GM21737 (cell line): ENCODE measurements at regions not wholly inside any gene's neighbourhood (a gene's known extent, or its start where the extent isn't known, plus 50 kb on each side); places are given as distances from the start of the nearest gene placed in this dataset.
"Not testable (repeated sequence)": the region's sequence is repeated elsewhere in the genome, so short reads cannot be mapped to it uniquely, and the experiment has no call there.

Experiments used
- ATAC-seq: cut with Tn5 transposase; IDR thresholded peaks from one replicate; pipeline ENCODE4 v1.9.1; 2021; ENCODE audit warnings: mild to moderate bottlenecking, moderate library complexity; ENCODE audit not compliant: unreplicated experiment

DNA sequence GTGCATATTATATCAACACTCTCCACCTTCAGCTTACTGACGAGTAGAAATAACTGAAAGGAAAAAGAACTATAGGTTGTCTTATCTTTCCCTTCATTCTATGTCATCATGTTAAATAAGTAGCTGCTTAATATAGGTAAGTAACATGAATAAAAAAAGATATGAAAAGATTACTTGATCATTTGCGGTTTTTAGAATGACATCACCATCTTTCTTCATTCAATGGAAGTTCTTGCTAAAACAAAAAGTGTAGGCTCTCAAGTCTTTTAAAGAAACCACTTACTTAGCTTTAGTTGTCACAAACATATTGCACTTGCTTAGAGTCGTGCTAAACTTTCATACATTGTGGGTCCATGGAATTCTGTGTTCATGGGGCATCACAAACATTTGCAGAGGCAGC lies 331.1 kb upstream of the DEPDC1 start:
- no peak for ATAC-seq

DNA sequence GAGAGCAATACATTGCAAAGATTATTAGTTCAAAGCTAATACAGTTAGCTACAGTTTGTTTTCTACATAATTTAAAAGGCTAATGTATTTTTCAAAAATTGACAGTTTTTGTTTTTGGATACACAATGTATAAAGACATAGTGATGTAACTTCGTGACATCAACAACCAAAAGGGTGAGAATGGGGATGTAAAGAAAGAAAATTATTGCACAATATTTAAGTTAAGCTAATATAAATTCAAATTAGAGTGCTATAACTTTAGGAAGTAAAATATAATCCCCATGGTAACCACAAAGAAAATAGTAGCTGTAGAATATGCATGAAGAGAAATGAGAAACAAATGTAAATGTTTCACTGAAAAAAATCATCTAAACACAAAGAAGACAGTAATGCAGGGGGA lies 334.4 kb upstream of the DEPDC1 start:
- ATAC-seq, result no peak

DNA sequence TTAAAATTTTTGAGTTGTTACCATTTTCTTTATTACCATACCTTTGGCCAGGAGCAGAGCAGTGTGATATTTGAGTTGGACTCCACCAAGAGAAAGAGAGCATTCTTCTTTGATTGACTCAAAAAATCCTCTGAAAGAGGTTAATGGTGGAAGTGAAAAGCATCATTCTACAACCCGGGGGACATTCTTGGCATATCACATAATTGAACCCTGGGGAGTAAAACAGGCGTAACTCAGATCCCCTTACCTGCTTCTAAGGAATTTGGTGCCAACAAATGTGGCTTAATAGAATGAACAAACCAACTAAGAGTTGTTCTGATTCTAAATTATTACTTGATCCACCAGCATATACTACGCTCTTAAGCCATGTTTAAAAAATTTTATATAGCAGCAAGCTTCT lies 351.1 kb upstream of the DEPDC1 start:
- ATAC-seq, result no peak

- ATAC-seq, result no peak
Observed at GRCh38 chr1:68868606-68869005, 371.7 kb upstream of the DEPDC1 start.

DNA sequence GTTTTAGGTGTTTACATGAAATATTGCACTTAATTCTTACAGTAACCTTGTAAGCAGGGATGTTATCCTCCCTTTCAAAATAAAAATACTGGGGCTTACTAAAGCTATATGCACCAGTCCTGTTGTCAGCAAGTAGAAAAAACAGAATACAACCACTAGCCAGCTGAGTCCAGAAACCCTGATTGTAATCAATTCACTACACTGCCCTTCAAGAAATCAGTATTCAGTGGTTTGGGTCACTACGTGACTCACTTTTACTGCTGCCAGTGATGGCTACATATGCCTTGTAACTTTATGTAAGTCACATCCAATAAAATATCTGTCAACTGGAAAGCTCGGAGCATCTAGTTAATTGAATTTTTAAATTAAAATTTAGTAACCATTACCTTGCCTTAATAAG lies 376.3 kb upstream of the DEPDC1 start:
- ATAC-seq, result no peak

DNA sequence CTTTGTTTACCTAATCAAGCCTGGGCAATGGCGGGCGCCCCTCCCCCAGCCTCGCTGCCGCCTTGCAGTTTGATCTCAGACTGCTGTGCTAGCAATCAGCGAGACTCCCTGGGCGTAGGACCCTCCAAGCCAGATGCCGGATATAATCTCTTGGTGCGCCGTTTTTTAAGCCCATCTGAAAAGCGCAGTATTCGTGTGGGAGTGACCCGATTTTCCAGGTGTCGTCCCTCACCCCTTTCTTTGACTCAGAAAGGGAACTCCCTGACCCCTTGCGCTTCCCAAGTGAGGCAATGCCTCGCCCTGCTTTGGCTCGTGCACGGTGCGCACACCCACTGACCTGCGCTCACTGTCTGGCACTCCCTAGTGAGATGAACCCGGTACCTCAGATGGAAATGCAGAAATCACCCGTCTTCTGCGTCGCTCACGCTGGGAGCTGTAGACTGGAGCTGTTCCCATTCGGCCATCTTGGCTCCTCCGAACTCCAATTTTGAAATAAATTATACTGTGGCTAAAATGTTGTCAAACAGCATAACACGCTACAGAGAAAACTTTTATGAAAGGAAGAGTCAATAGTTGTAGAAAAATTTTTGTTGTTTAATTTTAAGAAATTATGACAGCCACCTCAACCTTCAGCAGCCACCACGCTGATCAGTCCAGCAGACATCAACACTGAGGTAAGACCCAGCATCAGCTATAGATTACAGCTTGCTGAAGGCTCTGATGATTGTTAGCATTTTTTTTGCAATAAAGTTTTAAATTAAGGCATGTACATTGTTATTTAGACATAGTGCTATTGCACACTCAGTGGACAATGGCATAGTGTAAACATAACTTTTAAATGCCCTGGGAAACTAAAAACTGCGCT lies 384.7 kb upstream of the DEPDC1 start:
- not testable (repeated sequence) for ATAC-seq

DNA sequence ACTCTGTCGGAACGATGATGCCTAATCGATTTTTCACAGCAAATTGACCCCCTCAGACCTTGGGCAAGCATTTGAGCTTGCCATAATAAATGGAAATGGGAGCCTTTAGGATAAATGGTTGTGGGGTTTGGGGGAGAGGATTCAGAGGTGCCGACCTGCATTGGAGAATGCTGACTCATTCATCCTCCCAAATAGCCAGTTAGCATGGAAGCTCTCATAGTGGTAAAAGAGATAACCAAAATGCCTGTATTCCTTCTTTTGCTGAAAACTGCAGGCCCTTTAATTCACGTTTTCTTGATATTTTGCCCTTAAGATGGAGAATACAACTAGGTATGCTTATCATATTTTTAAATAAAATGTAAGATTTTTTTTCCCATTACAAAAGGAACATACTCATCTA lies 392.6 kb upstream of the DEPDC1 start:
- no peak for ATAC-seq

GRCh38 chr1:68890736-68891135 lies 393.9 kb upstream of the DEPDC1 start:
- no peak for ATAC-seq

DNA sequence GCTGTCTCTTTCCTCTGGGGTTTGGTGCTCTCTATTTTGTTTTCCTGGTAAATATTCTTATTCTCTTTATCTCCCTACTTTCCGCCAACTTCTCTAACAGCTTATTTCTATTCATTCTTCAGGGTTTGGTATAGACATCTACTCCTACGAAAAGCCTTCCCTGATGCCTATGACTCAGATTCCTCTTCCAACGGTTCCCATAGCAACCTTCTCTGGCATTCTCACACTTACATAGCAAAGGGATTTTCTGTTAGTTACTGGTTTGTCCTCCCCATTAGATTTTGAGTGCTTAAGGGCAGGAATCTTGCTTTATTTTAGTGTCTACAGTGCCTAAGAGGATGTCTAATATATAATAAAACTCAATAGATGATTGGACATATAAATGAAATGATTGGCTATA lies 407.6 kb upstream of the DEPDC1 start:
- ATAC-seq, result no peak

DNA sequence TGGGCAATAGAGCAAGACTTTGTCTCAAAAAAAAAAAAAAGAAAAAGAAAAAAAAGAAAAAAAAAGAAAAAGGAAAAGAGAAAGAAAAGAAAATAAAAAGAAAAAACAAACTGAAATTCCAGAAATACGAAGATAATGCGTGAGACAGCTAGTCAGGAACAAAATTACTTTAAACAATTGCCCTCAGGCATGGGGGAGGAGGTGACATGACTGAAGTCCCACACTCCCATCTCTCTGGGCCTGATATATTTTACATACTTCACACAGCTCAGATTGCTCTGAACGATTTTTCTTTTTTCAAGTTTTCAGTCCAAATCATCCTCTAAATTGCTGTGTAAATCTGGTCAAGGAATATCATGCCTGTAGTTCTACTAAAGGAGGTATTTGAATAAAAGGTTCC lies 409.5 kb upstream of the DEPDC1 start:
- ATAC-seq, result no peak

DNA sequence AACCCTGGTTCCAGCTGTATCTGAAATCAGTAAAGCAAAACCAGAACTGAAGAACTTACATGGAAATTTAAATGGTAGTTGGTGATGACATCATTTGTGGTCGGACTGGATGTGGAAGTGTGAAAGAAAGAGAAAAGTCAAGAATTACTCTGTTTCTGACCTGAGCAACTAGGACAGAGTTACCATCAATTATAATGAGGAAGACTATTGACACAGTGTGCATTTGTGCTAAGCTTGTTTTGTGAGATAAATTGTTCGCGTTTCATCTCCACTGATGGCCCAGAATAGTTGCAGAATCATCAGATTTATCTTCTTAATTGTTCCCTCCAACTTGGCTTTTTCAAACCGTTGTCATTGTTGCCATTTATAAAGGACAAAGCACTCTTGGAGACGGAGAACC lies 410.6 kb upstream of the DEPDC1 start:
- no peak for ATAC-seq

DNA sequence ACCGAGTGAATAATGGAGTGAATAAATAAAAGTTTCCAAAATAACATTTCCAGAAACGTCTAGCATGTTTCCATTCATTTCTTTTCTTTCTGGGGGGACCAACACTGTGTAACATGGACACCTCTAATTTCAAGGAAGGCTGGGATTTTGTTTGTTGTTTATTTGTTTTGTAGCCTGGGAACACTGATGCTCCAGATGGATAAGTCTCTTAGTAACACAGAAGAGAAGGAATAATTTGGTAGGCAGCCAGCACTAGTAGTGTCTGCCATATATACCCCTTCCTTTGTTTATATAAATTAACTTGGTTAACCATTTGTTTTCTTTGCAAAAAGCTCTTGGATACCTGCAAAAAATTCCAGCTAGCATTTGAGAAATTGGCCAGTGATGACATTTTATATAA lies 411.4 kb upstream of the DEPDC1 start:
- no peak for ATAC-seq

GRCh38 chr1:68916221-68916902 lies 419.5 kb upstream of the DEPDC1 start:
- ATAC-seq, result no peak

- no peak for ATAC-seq
Observed at GRCh38 chr1:68917456-68917855, 420.6 kb upstream of the DEPDC1 start.

GRCh38 chr1:68918563-68918962 lies 421.7 kb upstream of the DEPDC1 start:
- ATAC-seq, result no peak

GRCh38 chr1:68919075-68919474 lies 422.2 kb upstream of the DEPDC1 start:
- no peak for ATAC-seq

DNA sequence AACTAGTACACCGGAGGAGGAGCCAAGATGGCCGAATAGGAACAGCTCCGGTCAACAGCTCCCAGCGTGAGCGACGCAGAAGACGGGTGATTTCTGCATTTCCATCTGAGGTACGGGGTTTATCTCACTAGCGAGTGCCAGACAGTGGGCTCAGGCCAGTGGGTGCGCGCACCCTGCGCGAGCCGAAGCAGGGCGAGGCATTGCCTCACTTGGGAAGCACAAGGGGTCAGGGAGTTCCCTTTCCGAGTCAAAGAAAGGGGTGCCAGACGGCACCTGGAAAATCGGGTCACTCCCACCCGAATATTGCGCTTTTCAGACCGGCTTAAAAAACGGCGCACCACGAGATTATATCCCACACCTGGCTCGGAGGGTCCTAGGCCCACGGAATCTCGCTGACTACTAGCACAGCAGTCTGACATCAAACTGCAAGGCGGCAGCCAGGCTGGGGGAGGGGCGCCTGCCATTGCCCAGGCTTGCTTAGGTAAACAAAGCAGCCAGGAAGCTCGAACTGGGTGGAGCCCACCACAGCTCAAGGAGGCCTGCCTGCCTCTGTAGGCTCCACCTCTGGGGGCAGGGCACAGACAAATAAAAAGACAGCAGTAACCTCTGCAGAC lies 426.7 kb upstream of the DEPDC1 start:
- ATAC-seq, result not testable (repeated sequence)

DNA sequence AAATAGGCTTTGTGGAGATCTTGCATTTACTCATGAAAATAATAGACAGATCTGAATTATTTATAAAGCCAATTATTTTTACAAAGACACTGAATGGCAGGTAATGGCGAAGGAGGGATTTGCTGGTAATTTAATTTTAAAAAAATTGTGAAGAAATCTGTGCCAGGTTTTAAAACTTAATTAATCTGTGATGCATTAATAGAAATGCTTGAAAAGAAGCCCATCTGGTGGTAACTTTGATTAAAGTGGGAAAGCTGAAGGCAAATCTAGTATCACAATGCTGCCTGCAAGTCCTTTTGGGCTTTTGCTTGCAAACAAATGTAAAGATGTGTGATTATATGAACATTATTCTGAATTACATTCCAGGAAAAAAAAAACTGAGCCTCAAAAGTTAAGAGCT lies 433.2 kb upstream of the DEPDC1 start:
- ATAC-seq, result no peak

DNA sequence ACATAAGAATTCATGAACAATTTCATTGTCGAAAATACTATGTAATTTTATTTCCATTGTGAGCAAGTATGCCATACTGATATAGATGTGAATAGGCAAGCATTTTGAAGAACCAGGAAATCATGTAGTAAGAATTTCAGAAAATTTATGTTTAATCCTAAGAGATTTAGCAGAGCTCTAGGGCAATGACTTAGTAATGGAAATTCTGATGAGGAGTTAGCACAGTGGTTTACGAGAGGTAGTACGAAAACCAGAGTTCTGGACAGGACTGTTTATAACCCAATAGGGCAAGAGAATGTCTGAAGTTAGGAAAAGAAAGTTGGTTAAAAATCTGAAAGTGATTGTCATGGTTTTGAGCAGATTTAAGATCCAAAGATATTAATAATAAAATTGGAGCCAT lies 439.6 kb upstream of the DEPDC1 start:
- ATAC-seq, result no peak

GRCh38 chr1:68938051-68938666 lies 441.3 kb upstream of the DEPDC1 start:
- ATAC-seq, result no peak

GRCh38 chr1:68950036-68950435 lies 453.2 kb upstream of the DEPDC1 start:
- ATAC-seq, result no peak

DNA sequence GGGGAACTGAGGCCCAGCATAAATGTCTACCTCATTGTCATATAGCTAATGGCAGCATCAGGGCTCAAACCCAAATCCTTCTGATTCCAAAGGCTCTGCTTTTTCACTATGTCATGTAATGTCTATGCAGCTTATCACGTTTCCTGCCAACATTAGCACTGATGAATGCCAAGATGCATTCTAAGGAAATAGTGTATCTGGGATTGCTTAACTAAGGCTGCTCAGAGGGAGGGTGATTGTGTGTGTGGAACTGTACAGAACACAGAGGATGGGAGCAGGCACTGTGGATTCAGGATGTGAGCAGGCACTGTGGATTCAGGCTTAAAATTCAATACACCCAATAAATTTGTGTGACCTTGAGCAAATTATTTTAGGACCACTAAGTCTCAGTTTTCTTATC lies 456.4 kb upstream of the DEPDC1 start:
- ATAC-seq, result no peak
